GM18868 (cell line): ENCODE measurements at regions not wholly inside any gene's neighbourhood (a gene's known extent, or its start where the extent isn't known, plus 50 kb on each side); places are given as distances from the start of the nearest gene placed in this dataset.

Source experiments
- ATAC-seq: cut with Tn5 transposase; IDR thresholded peaks from one replicate; pipeline ENCODE4 v1.9.1; 2021; ENCODE audit warnings: mild to moderate bottlenecking, moderate library complexity; ENCODE audit not compliant: unreplicated experiment

DNA sequence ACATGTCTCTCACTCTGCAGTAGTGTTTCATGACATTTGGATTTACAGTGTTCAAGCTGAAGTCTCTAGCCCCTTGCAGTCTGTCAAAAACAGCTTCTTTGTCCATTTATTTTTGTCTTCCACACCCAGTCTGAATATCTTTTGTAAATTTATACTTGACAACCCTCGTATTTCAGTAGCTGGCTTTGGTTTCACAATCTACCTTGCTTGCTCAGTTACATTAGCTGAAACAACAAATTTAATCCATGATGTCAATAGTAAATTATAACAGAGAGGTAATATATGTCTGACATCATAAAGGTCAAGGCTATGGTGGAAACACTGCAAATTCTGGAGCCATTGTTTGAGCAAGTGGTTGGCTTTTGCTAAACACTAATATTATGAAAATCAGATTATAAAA lies 328.7 kb downstream of the MTX2 start:
- no peak for ATAC-seq

DNA sequence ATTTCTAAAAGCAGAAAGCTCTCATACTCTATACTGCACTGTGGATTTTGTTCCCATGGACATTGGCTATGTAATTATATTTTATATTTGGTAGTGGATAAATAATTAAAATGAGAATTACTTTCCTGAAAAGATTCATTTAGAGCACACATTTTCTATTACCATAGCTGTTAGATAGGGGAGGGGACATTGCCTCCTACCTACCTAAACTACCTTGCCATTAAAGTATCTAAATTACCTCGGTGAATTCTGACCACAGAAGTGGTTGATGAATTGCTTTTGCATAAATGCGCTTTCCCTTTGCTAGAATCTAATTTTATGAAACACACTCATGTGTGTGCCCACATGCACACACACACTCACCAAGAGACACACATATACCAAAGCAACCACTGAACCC lies 329.1 kb downstream of the MTX2 start:
- no peak for ATAC-seq

DNA sequence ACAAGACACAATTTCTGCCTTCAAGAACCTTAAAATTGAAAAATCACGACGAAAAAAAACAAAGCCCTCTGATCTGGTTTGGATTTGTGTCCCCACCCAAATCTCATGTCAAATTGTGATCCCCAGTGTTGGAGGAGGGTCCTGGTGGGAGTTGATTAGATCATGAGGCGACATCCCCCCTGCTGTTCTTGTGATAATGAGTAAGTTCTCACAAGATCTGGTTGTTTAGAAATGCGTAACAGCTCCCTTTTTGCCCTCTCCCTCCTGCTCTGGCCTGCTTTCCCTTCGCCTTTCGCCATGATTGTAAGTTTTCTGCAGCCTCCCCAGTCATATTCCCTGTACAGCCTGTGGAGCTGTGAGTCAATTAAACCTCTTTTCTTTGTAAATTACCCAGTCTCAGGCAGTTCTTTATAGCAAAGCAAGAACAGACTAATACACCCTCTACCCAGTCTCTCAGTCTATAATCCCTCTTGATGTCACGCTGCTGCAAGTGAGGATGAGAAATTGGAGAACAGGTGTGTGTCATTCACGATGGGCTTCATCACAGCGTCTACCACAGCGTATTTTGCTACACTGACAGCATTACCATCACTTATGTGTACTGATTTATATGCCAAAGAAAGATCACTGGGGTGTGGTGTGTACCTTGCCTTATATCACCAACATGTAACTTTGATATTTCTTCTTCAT lies 330.7 kb downstream of the MTX2 start:
- ATAC-seq: no peak

DNA sequence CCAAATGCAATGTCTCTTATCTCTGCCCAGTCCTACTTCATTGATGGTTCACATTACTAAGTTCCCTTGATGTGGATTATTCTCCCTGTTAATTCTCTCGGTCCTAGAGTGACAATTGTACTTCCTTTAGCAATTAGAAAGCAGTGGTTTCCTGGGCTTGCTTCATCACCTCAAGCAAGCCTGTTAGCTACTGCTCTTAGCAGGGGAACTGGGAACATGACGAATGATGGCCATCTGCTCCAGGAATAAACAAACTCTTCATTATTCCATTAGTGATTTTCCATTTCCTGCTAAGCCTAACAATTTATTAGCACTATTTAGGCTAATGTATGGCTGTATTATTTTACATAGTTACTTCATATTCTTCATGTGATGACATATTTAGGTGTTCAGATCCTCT lies 331.8 kb downstream of the MTX2 start:
- ATAC-seq: no peak

GRCh38 chr2:176612036-176612435 lies 342.8 kb downstream of the MTX2 start:
- ATAC-seq: no peak

DNA sequence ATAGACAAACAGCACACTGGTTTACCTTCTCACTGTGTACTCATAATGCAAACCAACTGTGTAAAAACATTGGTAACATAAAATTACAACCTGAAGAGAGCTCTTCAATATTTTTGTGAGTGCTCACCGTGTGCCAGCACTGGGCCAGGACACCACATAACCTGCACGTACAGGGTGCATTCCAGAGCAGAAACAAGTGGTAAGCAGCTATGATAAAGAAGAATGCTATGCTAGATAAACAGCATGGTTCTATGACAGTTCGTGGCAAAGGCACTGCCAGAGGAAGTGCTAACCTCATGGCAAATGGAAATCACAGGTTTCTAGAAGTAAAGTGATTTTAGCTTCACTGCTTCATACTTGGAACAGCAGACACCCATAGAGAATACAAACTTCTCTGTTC lies 343.5 kb downstream of the MTX2 start:
- ATAC-seq: no peak

DNA sequence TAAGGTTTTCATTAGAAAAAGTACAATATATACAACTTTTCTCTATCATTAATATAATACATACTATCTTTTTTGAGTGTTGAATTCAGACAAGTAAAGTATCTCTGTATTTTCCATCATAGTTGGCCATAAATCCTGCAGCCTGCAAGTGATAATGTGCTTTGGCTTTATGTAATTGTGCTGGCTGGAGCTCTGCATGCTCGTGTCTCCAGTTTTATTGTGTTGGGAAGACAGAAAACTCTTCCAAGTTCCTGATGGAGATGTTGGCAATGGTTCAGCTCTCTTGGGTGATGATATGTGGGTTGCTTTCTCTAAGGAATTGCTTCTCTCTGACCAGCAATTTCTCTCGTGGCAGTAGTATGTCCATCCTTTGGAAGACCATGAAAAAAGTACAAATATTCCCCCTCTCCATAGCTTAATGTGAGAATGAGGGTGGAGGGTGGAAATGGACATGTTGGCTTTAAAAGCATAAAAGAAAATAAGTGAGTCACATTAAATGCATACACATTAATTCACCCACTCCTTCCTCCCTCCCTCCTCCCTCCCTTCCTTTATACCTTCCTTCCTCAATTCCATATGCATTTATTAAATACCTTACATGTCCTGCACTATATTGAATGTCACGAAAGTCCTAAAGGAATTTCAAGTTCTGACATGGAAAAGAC lies 344.2 kb downstream of the MTX2 start:
- no peak for ATAC-seq

DNA sequence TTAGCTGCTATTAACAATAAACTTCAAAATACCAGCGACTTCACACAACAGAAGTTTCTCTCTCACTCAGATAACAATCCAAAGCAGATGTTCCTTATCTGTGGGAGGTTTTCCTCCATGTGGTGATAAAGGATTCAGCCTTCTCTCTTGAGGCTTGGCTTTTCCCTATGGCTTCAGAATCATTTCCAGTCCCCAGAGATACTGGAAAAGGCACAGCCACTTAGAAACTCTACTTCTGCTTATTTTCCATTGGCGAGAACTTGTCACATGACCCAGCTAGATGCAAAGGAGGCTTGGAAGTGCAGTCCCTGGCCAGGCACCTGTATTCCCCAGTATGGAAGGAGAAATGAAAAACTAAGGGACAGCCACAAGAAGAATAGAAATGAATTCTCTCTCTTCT lies 344.8 kb downstream of the MTX2 start:
- ATAC-seq: no peak

GRCh38 chr2:176614930-176615329 lies 345.7 kb downstream of the MTX2 start:
- no peak for ATAC-seq

DNA sequence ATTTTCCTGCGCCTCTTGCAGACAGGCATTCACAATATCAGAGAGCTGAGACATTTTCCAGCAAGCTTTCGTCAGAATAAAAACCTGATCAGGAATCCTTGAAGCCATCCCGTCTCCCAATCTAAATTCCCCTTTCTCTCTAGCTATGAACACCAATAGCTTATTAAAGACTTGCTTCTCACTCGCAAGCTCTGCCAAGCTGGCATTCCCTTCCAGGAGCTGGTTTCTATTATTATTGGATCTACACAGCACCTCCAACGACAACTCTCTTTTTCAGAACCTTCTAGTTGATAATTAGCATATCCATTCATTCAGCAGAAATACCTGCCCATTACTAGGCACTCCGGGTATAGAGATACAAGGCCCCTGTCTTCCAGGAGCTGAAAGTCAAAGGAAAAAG lies 350.3 kb downstream of the MTX2 start:
- ATAC-seq: no peak

- ATAC-seq: no peak
These were observed 352.1 kb downstream of the MTX2 start for GRCh38 chr2:176621350-176621749.

- ATAC-seq: no peak
These were observed 353.6 kb downstream of the MTX2 start for GRCh38 chr2:176622792-176623191.

- ATAC-seq: no peak
These were observed 357.6 kb downstream of the MTX2 start for GRCh38 chr2:176626796-176627195.

GRCh38 chr2:176628438-176628837 lies 359.2 kb downstream of the MTX2 start:
- ATAC-seq: no peak

GRCh38 chr2:176633754-176634153 lies 364.5 kb downstream of the MTX2 start:
- no peak for ATAC-seq

GRCh38 chr2:176636401-176636800 lies 367.2 kb downstream of the MTX2 start:
- no peak for ATAC-seq

GRCh38 chr2:176637142-176637485 lies 367.9 kb downstream of the MTX2 start:
- ATAC-seq: no peak

DNA sequence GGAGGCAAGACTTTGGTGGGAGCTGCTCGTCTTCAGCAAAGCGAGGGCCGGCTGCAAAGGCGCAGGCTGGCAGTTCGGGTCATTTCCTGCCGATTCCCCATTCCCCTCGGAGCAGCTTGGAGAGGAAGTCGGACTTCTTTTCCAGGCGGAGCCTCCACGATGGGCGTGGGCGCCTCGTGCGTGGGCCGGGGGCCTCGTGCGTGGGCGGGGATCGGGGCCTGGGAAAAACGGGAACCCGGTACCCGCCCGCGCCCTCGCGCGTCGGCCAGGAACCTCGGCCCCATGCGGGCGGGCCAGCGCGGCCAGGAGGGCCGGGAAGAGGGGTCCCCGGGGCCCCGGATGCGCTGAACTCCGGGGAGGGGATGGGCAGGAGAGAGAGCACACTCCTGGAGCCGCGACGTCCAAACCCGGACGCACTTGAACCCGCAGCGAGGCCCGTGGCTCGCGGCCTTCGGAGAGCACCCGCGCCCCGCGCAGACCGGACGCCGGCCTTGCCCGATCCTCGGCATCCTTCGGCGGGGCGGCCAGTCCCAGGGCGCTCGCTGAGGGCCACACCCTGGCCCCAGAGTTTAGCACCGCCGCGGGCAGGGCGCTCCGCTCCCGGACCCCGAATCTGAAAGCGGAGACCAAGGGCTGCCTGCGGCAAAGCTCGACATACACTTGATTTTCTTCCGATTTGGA lies 368.4 kb downstream of the MTX2 start:
- ATAC-seq: peak; percentile 21

GRCh38 chr2:176638167-176639015 lies 369.1 kb downstream of the MTX2 start:
- peak; percentile 78 for ATAC-seq

- ATAC-seq: no peak
These were observed 369.7 kb downstream of the MTX2 start for GRCh38 chr2:176639016-176639343.

- no peak for ATAC-seq
These were observed 370.4 kb downstream of the MTX2 start for GRCh38 chr2:176639671-176640070.

DNA sequence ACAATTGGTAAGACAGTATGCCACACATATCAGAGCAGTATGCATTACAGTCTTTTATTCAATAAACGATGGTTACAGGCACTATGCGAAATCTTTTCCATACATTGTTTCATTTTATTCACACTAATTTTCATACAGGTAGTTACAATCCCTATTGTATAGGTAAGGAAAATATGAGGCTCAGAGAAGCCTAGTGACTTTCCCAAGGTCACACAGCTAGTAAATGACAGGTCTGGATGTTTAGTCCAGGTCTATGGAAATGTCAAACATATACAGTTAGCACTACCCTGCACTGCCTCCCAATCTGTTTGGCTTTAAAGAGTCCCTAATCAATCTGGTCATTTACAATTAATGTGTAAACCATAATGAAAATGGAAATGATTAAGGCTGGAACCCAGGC lies 372.2 kb downstream of the MTX2 start:
- ATAC-seq: no peak
